Caco-2 (cell line): ENCODE measurements at regions not wholly inside any gene's neighbourhood (a gene's known extent, or its start where the extent isn't known, plus 50 kb on each side); places are given as distances from the start of the nearest gene placed in this dataset.
A peak's percentile ranks its signal among the peaks of the same experiment; 100 is the strongest.

Experiments
- BruUV-seq: library from RNA; stranded (reverse); fragments of 400-500 nt; replicated peaks from 2 replicates; lab custom pipeline; 2021; lab: Mats Ljungman, UMichigan
- CTCF ChIA-PET: fragments of 300-600 bp; sonication (Branson Sonifier 250); formaldehyde crosslinking; loops from one replicate; lab custom pipeline; 2022; ENCODE audit warnings: antibody characterized with exemption; lab: Charles Lee
- POLR2A ChIA-PET: fragments of 300-600 bp; sonication (Branson Sonifier 250); formaldehyde crosslinking; loops from one replicate; lab custom pipeline; 2022; ENCODE audit warnings: antibody characterized with exemption; lab: Charles Lee
- DNase-seq, 2 experiments: peaks; one replicate each; pipeline versions ENCODE4 v3.0.0 to v3.0.0-alpha.2; 2020 to 2022
- H3K27me3 ChIP-seq: replicated peaks from 2 replicates; pipeline ENCODE4 v1.6.0; 2011; ENCODE audit warnings: low read length; ENCODE audit not compliant: control insufficient read depth, insufficient read depth
- H3K36me3 ChIP-seq: 2 replicates; pipeline ENCODE4 v1.5.1; 2011; ENCODE audit warnings: low read length; ENCODE audit not compliant: control insufficient read depth, insufficient read depth
- H3K4me1 ChIP-seq: fragments of 250-450 bp; sonication (Bioruptor Pico); 2 replicates; pipeline ENCODE4 v1.5.1; 2020; ENCODE audit warnings: mild to moderate bottlenecking
- H3K4me3 ChIP-seq: 2 replicates; pipeline ENCODE4 v1.5.1; 2011; ENCODE audit warnings: low read depth, mild to moderate bottlenecking, control low read depth, low read length
- H3K9me3 ChIP-seq: fragments of 250-450 bp; sonication (Bioruptor Pico); 2 replicates; pipeline ENCODE4 v1.5.1; 2020; ENCODE audit warnings: mild to moderate bottlenecking, moderate library complexity
- H3K27ac Mint-ChIP-seq: one replicate; pipeline ENCODE4 v1.8.0; 2022; ENCODE audit warnings: mixed read lengths; ENCODE audit not compliant: unreplicated experiment
- H3K27me3 Mint-ChIP-seq: one replicate; pipeline ENCODE4 v1.8.0; 2022; ENCODE audit warnings: mixed read lengths; ENCODE audit not compliant: insufficient read depth, unreplicated experiment
- H3K36me3 Mint-ChIP-seq: one replicate; pipeline ENCODE4 v1.8.0; 2022; ENCODE audit warnings: mild to moderate bottlenecking, mixed read lengths; ENCODE audit not compliant: insufficient read depth, unreplicated experiment
- H3K4me1 Mint-ChIP-seq: one replicate; pipeline ENCODE4 v1.8.0; 2022; ENCODE audit warnings: low read depth, mixed read lengths; ENCODE audit not compliant: unreplicated experiment
- H3K4me3 Mint-ChIP-seq: one replicate; pipeline ENCODE4 v1.8.0; 2022; ENCODE audit warnings: mild to moderate bottlenecking, moderate library complexity, mixed read lengths; ENCODE audit not compliant: unreplicated experiment
- H3K9me3 Mint-ChIP-seq: one replicate; pipeline ENCODE4 v1.8.0; 2022; ENCODE audit warnings: mixed read lengths; ENCODE audit not compliant: unreplicated experiment
- CTCF ChIP-seq, 2 experiments: fragments of 200-600 bp in 1 of 2; IDR thresholded peaks; 1 replicate in 1 of 2; 2 replicates in 1 of 2; pipeline versions ENCODE4 v1.5.1 to v1.8.0; 2011 to 2022; ENCODE audit warnings: antibody characterized with exemption in 1 of 2, control low read depth in 1 of 2, inconsistent platforms in 1 of 2, low read depth in 1 of 2, low read length in 1 of 2, mild to moderate bottlenecking in 1 of 2, moderate library complexity in 1 of 2; ENCODE audit not compliant: insufficient read depth in 1 of 2, severe bottlenecking in 1 of 2, unreplicated experiment in 1 of 2
- intact Hi-C: fragments of 100-400 bp; cut with micrococcal nuclease; formaldehyde crosslinking; loops from one replicate; pipeline ENCODE4 v1.10.0; 2022; ENCODE audit not compliant: unreplicated experiment

- H3K4me1 Mint-ChIP-seq, result peaks cover 13% of the 10 kb centered on the region
- Histone ChIP-seq H3K4me3 (no peak overlapping the region), H3K27me3 (no peaks in the 10 kb centered on the region), H3K4me1 (peaks cover 16% of the 10 kb centered on the region), H3K36me3 (no peaks in the 10 kb centered on the region), H3K9me3 (peaks cover 7% of the 10 kb centered on the region; the same call in 1 of the 2 replicates)
- no peak for DNase-seq
- TF ChIP-seq CTCF (IDR thresholded peaks at IDR 0.05; ENCODE audit: insufficient read depth in 1 of 2, low read depth in 1 of 2, low read length in 1 of 2, severe bottlenecking in 1 of 2, unreplicated experiment in 1 of 2), result no peak
- H3K27me3 Mint-ChIP-seq, result no peaks in the 10 kb centered on the region
- no peak overlapping the region for H3K4me3 Mint-ChIP-seq
- peaks cover under 1% of the 10 kb centered on the region for H3K9me3 Mint-ChIP-seq
- no peak overlapping the region for H3K27ac Mint-ChIP-seq
- ChIA-PET CTCF (no interaction called here), POLR2A (no interaction called here)
- no TSS peak for BruUV-seq
- intact Hi-C loops, result no loop called here
- peaks cover 12% of the 10 kb centered on the region for H3K36me3 Mint-ChIP-seq
Observed at GRCh38 chr1:198075296-198075695, 81.5 kb upstream of the NEK7 start.

GRCh38 chr1:198079432-198079951 lies 77.3 kb upstream of the NEK7 start:
- POLR2A ChIA-PET, result no interaction called here
- CTCF ChIA-PET, result no interaction called here

GRCh38 chr1:198082576-198082975 lies 74.2 kb upstream of the NEK7 start:
- H3K36me3 ChIP-seq, result no peaks in the 10 kb centered on the region
- H3K27me3 Mint-ChIP-seq, result no peaks in the 10 kb centered on the region
- POLR2A ChIA-PET, result no interaction called here
- H3K27me3 ChIP-seq, result no peaks in the 10 kb centered on the region
- H3K27ac Mint-ChIP-seq, result no peak overlapping the region
- intact Hi-C loops, result no loop called here
- no peak for TF ChIP-seq CTCF (IDR thresholded peaks at IDR 0.05; ENCODE audit: insufficient read depth in 1 of 2, low read depth in 1 of 2, low read length in 1 of 2, severe bottlenecking in 1 of 2, unreplicated experiment in 1 of 2)
- no peak overlapping the region for H3K4me3 ChIP-seq
- peaks cover 12% of the 10 kb centered on the region for H3K36me3 Mint-ChIP-seq
- H3K4me1 ChIP-seq, result peaks cover 17% of the 10 kb centered on the region
- CTCF ChIA-PET, result no interaction called here
- peaks cover 22% of the 10 kb centered on the region for H3K4me1 Mint-ChIP-seq
- H3K9me3 ChIP-seq, result no peaks in the 10 kb centered on the region
- DNase-seq, result no peak
- H3K9me3 Mint-ChIP-seq, result peaks cover 9% of the 10 kb centered on the region
- H3K4me3 Mint-ChIP-seq, result no peak overlapping the region
- no TSS peak for BruUV-seq

More at GRCh38 chr1:198079432-198079951, 77.3 kb upstream of the NEK7 start:
- DNase-seq, result peak; percentile 34 to 64
- Mint-ChIP-seq H3K27me3 (no peaks in the 10 kb centered on the region), H3K4me3 (peak overlapping the region; percentile 42), H3K9me3 (peaks cover 9% of the 10 kb centered on the region), H3K36me3 (peaks cover 12% of the 10 kb centered on the region), H3K27ac (peak overlapping the region; percentile 88), H3K4me1 (peaks cover 20% of the 10 kb centered on the region)
- TF ChIP-seq CTCF (IDR thresholded peaks at IDR 0.05; ENCODE audit: insufficient read depth in 1 of 2, low read depth in 1 of 2, low read length in 1 of 2, severe bottlenecking in 1 of 2, unreplicated experiment in 1 of 2), result no peak
- H3K36me3 ChIP-seq, result no peaks in the 10 kb centered on the region
- H3K9me3 ChIP-seq, result no peaks in the 10 kb centered on the region
- H3K4me1 ChIP-seq, result peaks cover 17% of the 10 kb centered on the region
- no peak overlapping the region for H3K4me3 ChIP-seq
- H3K27me3 ChIP-seq, result no peaks in the 10 kb centered on the region
- no TSS peak for BruUV-seq
- intact Hi-C loops, result no loop called here
